Nephron (organoid): ENCODE measurements at regions not wholly inside any gene's neighbourhood (a gene's known extent, or its start where the extent isn't known, plus 50 kb on each side); places are given as distances from the start of the nearest gene placed in this dataset.
"Not testable (repeated sequence)": the region's sequence is repeated elsewhere in the genome, so short reads cannot be mapped to it uniquely, and the experiment has no call there.

ENCODE experiments used
- H3K27ac Mint-ChIP-seq, 3 experiments: 2 replicates each; pipeline ENCODE4 v1.8.0; 2020; ENCODE audit warnings: mixed read lengths in 3 of 3, mild to moderate bottlenecking in 2 of 3, moderate library complexity in 1 of 3
- H3K27me3 Mint-ChIP-seq: 2 replicates; pipeline ENCODE4 v1.8.0; 2021; ENCODE audit warnings: low read depth, mild to moderate bottlenecking, moderate library complexity, mixed read lengths
- H3K36me3 Mint-ChIP-seq: 2 replicates; pipeline ENCODE4 v1.8.0; 2020; ENCODE audit warnings: low read depth, mixed read lengths
- H3K4me1 Mint-ChIP-seq: 2 replicates; pipeline ENCODE4 v1.8.0; 2020; ENCODE audit warnings: mixed read lengths
- H3K4me3 Mint-ChIP-seq, 3 experiments: 2 replicates each; pipeline ENCODE4 v1.8.0; 2020; ENCODE audit warnings: mild to moderate bottlenecking in 3 of 3, mixed read lengths in 3 of 3, moderate library complexity in 2 of 3
- H3K9me3 Mint-ChIP-seq: 2 replicates; pipeline ENCODE4 v1.8.0; 2020; ENCODE audit warnings: mixed read lengths
- CTCF ChIP-seq, 3 experiments: fragments of 200-600 bp; sonication (generic); IDR thresholded peaks; one replicate each; pipeline ENCODE4 v1.5.0; 2021; ENCODE audit warnings: antibody characterized with exemption in 3 of 3; ENCODE audit not compliant: unreplicated experiment in 3 of 3

- H3K4me1 Mint-ChIP-seq, result no peaks in the 10 kb centered on the region
- no peaks in the 10 kb centered on the region for H3K36me3 Mint-ChIP-seq
- H3K4me3 Mint-ChIP-seq, result no peak overlapping the region
- H3K27ac Mint-ChIP-seq, result no peak overlapping the region
- no peak for TF ChIP-seq CTCF (IDR thresholded peaks at IDR 0.05; ENCODE audit: unreplicated experiment in 3 of 3)
- H3K9me3 Mint-ChIP-seq, result peaks cover 8% of the 10 kb centered on the region
- peaks cover 6% of the 10 kb centered on the region for H3K27me3 Mint-ChIP-seq
Measured at GRCh38 chr7:109456116-109456515, 886.4 kb downstream of the DNAJB9 start.

GRCh38 chr7:109460296-109460695 is 890.6 kb downstream of the DNAJB9 start:
- Mint-ChIP-seq H3K9me3 (no peaks in the 10 kb centered on the region), H3K27ac (no peak overlapping the region), H3K36me3 (no peaks in the 10 kb centered on the region), H3K4me1 (no peaks in the 10 kb centered on the region), H3K4me3 (no peak overlapping the region), H3K27me3 (no peaks in the 10 kb centered on the region)
- no peak for TF ChIP-seq CTCF (IDR thresholded peaks at IDR 0.05; ENCODE audit: unreplicated experiment in 3 of 3)

- H3K4me3 Mint-ChIP-seq, result no peak overlapping the region
- no peaks in the 10 kb centered on the region for H3K27me3 Mint-ChIP-seq
- TF ChIP-seq CTCF (IDR thresholded peaks at IDR 0.05; ENCODE audit: unreplicated experiment in 3 of 3), result no peak
- H3K36me3 Mint-ChIP-seq, result no peaks in the 10 kb centered on the region
- no peaks in the 10 kb centered on the region for H3K9me3 Mint-ChIP-seq
- no peak overlapping the region for H3K27ac Mint-ChIP-seq
- H3K4me1 Mint-ChIP-seq, result no peaks in the 10 kb centered on the region
Measured at GRCh38 chr7:109462171-109462570, 892.5 kb downstream of the DNAJB9 start.

- not testable (repeated sequence) for H3K36me3 Mint-ChIP-seq, H3K4me1 Mint-ChIP-seq, H3K9me3 Mint-ChIP-seq, H3K27me3 Mint-ChIP-seq, H3K27ac Mint-ChIP-seq, H3K4me3 Mint-ChIP-seq
Measured at GRCh38 chr7:109467729-109468128, 898.1 kb downstream of the DNAJB9 start.

- Mint-ChIP-seq H3K27ac (no peak overlapping the region), H3K27me3 (no peaks in the 10 kb centered on the region)
- no peak for TF ChIP-seq CTCF (IDR thresholded peaks at IDR 0.05; ENCODE audit: unreplicated experiment in 3 of 3)
Measured at GRCh38 chr7:109473172-109473571, 903.5 kb downstream of the DNAJB9 start.

GRCh38 chr7:109476409-109476808 is 906.7 kb downstream of the DNAJB9 start:
- TF ChIP-seq CTCF (IDR thresholded peaks at IDR 0.05; ENCODE audit: unreplicated experiment in 3 of 3), result no peak
- no peaks in the 10 kb centered on the region for H3K36me3 Mint-ChIP-seq
- no peak overlapping the region for H3K4me3 Mint-ChIP-seq
- no peaks in the 10 kb centered on the region for H3K27me3 Mint-ChIP-seq
- no peaks in the 10 kb centered on the region for H3K9me3 Mint-ChIP-seq
- H3K27ac Mint-ChIP-seq, result no peak overlapping the region
- H3K4me1 Mint-ChIP-seq, result no peaks in the 10 kb centered on the region

More at GRCh38 chr7:109473172-109473571, 903.5 kb downstream of the DNAJB9 start:
- Mint-ChIP-seq H3K9me3 (no peaks in the 10 kb centered on the region), H3K4me1 (no peaks in the 10 kb centered on the region), H3K4me3 (no peak overlapping the region), H3K36me3 (no peaks in the 10 kb centered on the region)
